NCI-H2029 (cell line): ENCODE measurements at regions not wholly inside any gene's neighbourhood (a gene's known extent, or its start where the extent isn't known, plus 50 kb on each side); places are given as distances from the start of the nearest gene placed in this dataset.
"Not testable (repeated sequence)": the region's sequence is repeated elsewhere in the genome, so short reads cannot be mapped to it uniquely, and the experiment has no call there.

Experiments used
- DNase-seq: peaks from one replicate; lab custom pipeline; 2025; lab: John Stamatoyannopoulos, UW

DNA sequence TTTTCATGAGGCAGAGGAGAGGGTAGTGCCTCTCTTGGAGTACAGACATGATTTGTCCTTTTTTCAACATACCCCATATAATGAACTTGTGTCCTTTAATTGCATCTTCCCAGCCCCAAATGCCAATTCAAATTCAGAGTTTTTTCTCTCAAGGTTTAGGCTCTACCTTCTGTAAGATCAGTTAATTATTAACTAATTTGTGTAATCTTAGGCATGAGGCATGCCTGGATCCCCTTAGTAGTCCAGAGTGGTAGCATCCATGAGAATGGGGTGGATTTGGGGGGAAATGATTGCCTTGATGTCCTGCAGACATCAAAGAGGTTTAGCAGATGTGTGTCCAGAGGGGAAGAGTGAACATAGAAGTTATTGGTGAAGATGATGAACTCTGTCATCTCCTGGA is 533.3 kb downstream of the LRRC70 start:
- DNase-seq: no peak

DNA sequence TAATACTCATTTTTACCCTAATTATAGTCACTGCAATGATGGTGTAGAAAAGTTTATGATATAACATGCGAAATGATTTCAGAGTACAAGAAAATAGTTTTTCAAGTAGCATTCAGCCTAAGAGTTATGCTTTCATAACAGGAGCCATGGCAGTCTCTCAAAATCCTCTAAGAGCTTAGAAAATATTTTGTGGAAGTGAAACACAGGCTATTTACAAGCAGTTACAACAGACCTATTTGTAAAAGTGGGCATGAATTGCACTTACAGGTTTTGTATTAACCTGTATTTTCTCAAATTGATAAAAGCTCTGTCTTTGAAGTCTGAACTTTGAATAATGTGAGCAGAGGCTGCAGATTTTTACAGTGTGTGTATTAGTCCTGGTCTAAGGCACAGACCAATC is 523.3 kb downstream of the LRRC70 start:
- no peak for DNase-seq

DNA sequence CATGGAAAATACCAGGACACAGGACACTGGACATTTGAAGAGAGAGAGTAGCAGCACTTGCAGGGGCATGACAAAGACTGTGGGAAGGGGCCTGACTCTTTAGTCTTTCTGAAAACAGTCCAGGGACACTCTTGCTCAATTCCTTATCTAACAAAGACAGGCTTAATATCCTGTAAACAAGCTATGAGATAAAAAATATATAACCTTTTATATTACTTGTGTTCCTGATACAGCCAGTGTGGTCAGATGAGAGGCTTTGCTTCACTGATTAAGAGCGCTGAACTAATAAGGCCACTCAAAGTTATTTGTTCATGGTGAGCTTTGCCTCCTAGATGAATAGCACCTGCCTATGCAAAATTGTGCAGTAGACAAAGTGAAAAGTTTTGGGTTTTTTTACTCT is 518.7 kb downstream of the LRRC70 start:
- DNase-seq: no peak

DNA sequence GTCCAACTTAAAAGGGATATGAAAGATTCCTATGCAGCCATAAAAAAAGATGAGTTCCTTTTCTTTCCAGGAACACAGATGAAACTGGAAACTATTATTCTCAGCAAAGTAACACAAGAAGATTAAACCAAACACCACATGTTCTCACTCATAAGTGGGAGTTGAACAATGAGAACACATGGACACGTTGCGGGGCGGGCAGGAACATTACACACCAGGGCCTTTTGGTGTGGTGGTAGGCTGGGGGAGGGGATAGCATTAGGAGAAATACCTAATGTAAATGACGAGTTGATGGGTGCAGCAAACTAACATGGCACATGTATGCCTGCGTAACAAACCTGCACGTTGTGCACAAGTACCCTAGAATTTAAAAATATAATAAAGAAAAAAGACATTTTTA is 516.1 kb downstream of the LRRC70 start:
- DNase-seq: no peak

DNA sequence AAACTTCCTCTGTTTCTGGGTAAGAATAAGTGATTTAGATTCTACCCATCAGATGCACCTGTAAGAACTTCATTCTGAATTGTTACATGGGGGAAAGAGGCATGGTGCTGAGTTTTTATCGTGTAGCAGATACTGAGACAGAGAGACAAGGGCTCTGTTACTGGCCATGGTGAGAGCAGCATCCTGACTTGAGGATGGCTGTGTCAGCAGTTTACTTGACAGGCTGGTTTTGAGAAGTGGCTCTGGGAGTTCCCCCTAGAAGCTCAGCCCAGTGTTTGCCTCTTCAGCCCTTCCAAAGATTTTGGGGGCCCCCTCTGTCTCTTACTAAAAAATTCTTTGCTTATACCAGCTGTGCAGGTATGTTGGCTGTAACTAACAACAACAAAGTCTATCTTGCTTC is 510.5 kb downstream of the LRRC70 start:
- no peak for DNase-seq

DNA sequence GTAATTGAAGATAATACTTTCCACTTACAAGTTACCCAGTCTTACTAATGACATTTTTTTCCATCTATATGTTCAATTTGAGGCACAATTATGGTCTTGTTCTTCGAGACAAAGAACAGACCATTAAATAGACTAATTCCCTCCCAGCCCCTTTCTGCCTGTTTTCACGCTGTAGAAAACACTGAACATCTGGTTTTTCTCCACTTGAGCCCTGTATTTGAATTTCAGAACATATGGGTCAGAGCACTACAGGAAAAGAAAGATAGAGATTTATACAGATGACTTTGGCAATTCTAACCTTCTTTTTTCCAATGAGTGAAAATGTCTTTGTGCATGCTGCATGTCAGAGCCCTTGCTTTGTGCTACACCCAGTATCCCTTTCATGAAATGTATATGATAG is 506.9 kb downstream of the LRRC70 start:
- DNase-seq: no peak

DNA sequence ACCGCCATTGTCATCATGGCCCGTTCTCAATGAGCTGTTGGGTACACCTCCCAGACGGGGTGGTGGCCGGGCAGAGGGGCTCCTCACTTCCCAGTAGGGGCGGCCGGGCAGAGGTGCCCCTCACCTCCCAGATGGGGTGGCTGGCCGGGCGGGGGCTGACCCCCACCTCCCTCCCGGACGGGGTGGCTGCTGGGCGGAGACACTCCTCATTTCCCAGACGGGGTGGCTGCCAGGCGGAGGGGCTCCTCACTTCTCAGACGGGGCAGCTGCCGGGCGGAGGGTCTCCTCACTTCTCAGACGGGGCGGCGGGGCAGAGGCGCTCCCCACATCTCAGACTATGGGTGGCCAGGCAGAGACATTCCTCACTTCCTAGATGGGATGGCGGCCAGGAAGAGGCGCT is 505.1 kb downstream of the LRRC70 start:
- not testable (repeated sequence) for DNase-seq

DNA sequence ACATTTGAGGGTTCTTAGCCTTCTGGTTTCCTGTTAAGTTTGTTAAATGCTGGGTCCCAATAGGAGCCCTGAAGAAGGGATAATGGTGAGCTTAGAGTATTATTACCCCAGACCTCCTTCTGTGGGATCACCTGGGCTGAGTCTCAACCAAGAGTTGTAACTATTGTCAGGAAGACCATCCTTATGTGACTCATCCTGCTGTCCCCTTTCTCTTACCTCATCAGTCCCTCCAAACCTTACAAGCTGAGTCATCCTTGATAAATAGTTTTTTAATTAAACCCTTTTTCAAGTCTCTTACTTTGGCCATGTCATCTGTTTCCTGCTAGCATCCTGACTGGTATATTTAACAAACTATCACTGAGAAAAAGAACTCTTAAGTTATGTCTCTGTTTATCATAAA is 502.8 kb downstream of the LRRC70 start:
- no peak for DNase-seq

DNA sequence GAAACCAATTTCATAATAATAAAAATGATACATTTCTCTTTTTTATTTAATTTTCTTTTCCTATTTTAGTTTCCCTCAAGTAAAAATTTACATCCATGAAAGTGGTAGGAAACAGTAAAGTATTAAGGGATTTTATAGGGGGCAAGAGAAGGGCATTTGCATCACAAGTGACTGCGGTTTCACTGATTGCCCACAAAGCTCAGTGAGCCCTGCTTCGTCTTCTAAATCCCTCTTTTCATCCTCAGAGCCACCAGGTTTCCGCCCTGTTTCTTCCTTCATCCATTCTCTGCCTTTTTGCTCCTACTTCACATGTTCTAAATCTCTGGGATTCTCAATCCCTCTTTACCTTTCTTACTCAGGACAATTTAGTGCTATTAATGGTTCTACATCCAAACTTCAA is 491.4 kb downstream of the LRRC70 start:
- no peak for DNase-seq

DNA sequence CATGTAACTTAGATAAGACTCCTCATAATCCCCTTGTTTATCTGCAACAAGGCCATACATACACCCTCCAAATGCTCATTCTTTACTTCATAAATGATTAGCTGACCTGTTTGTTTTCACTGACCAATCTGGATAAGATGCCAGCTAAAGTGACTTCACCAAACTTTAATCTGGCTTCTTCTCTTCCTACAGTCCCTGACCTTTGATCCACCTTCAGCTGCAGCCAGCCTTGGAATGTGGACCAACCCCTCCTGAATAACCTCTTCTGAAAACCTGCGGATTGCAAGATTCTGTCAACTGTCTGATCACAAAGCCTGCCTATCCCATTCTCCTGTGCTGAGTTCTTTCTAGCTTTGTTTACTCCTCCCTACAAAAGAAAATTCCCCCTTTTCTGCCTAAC is 476.8 kb downstream of the LRRC70 start:
- no peak for DNase-seq

DNA sequence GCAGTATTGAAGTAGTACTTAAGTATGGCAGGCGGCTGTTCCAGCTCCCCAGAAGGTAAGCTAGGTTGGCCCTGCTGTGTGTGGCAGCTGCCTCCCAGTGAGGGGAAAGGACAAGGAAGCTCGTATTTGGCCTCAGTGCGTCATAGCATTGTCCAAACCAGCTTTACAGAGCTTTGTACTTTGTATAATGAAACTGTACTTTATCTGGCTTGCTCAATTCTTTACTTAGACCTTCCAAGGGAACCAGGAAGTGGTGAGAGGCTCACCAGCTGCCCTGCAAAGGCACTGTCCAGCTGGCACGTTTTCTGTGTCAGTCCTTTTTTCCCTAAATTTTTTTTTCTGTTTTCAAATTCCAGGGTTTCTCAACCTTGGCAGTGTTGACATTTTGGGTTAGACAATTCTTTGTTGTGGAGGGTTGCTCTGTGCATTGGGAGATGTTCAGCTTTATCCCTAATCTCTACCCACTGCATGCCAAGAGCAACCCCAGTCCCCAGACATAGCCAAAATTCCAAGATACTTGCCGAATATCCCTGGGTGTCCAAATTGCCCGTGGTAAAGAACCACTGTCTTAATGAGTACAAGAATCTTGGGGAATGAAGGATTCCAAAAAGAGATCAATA is 474.5 kb downstream of the LRRC70 start:
- no peak for DNase-seq

DNA sequence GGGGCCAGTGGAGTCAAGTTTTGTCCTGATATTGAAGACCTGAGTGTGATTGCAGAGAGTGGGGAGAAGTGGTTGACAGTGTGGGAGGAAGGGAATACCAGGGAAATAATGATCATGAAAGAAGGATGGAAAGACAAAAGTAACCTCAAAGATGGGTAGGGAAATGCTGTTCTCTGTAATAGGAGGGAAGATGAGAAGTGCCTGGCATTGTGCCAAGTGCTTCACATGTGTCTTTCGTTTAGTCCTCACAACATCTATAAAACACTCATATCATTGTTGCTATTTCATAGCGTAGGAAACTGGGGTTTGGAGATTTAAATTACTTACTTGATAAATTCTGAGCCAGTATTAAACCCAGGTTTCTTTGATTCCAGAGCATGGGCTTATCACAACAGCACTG is 472.3 kb downstream of the LRRC70 start:
- no peak for DNase-seq

DNA sequence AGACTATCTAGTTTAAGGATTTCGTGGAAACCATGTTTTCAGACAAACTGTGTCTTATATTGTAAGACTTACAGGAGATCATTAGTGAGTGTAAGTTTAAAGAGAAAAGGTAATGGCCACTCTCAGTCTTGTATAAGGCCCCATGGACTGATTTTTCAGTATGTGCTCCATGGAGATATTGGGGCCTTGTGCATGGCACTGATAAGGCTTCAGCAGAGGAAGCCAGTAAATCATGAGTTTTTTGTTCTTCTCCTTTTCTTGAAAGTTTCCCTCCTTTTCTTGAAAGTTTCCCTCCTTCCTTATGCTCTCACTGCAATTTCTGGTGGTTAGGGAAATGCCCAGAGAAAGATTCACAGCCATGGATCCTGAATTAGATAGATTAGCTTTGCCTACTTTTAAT is 471.3 kb downstream of the LRRC70 start:
- DNase-seq: no peak

DNA sequence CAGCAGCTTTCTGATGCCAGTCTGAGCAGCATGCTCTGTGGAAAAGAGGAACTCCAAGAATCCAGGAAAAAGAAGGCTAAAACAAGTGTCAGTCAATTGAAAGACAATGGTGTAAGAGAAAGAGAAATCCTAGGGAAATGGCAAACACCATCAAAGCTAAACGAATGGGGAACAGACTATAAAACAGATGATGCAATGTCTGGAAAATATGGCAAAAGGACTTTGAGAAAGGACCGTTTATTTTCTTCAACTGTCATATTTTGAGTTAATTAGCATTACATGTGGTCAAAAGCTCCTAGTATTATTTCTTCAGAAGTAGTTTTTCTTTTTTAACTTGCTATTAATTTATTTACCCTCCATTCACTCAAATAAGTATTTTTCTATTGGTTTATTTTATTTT is 465.2 kb downstream of the LRRC70 start:
- DNase-seq: no peak

DNA sequence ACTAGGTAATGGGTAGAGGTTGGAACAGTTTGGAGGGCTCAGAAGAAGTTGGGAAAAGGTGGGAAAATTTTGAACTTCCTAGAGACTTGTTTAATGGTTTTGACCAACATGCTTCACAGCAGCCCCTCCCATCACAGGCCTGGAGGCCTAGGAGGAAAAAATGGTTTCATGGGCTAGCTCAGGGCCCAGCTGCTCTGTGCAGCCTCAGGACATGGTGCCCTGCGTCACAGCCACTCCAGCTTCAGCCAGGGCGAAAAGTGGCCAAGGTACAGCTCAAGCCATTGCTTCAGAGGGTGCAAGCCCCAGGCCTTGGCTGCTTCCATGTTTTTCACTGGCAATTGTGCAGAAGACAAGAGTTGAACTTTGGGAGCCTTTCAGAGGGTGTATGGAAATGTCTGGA is 453.7 kb downstream of the LRRC70 start:
- no peak for DNase-seq

DNA sequence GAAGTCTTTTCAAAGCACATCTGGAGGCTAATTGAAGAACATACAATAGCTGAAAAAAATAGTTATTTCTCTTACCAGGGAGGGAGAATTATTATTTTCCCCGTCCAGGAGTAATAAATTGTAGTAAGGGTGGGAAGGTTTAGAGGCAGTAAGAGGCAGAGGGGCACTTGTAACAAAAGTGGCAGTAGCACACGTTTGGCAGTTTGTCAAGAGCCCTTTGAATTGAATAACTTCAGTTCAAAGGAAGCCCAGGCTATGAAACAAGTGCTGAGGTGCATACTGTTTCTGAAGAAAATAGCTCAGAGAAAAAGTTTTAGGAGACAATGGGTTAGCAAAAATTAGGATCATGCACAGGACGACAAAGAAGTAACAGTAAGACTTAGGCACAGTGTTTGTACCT is 451.3 kb downstream of the LRRC70 start:
- no peak for DNase-seq

DNA sequence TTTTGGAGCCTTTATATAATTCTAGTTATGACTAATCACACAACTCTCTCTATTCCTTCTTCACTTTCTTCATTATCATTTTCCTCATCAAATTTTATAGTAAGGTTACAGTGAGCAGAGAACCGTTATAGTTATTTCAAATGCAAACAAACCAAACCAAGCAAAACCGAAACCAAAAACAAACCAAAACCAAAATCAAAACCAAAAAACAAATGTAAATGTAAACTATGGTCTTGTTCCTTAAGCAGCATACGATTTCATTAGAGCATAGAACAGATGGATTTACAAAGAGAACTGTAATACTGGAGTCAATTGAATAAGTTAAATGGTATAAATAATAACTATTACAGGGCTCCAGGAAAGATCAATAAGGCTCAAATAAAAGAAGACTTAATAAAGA is 447.1 kb downstream of the LRRC70 start:
- no peak for DNase-seq

DNA sequence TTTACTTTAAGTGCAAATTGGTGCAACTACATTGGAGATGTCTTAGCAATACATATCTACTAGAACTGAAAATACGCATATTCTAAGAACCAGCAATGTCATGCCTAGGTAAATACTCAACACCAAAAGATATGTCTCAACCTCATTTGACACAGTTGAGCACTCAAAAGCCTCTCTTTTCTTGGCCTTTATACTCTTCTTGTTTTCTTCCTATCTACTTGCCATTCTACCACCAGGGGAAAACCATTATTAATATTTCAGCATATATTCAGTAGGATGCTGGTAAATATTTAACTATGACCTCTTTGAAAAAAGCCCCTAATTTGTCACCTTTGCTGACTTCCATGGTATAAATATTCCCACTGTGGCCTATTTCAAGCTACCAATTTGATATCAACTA is 443.8 kb downstream of the LRRC70 start:
- DNase-seq: no peak

DNA sequence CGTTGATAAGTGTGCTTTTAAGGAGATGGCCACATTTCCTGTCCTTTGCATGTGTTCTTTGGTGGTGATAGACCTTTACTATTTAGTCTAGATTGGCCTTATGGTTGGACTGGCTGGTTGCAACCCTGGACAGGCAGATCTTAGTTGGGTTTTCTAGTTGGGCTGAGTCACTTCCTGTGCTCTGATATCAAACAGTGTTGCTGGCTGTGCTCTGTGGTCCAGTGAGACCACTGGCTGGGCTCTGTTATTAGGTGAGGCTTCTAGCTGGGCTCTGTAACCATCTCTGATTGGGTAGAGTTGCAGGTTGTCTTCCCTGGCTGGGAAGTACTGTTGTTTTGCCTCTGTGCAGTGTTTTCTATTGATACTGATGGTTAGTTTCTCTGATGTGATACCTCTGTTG is 432.5 kb downstream of the LRRC70 start:
- DNase-seq: no peak

DNA sequence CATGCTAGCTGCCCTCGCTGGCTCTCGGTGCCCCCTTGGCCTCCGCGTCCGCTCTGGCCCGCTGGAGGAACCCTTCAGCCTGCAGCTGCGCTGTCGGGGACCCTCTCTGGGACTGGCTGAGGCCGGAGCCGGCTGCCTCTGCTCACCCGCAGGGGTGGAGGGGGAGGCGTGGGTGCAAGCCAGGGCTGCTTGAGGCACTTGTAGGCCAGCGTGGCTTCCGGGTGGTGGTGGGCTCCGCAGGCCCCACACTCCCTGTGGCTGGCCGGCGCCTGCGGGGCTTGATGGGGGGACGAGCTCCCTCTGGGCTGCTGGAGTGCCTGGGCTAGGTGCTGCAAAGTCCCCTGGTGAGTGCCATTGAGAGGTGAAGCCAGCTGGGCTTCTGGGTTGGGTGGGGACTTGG is 429.6 kb downstream of the LRRC70 start:
- DNase-seq: no peak

DNA sequence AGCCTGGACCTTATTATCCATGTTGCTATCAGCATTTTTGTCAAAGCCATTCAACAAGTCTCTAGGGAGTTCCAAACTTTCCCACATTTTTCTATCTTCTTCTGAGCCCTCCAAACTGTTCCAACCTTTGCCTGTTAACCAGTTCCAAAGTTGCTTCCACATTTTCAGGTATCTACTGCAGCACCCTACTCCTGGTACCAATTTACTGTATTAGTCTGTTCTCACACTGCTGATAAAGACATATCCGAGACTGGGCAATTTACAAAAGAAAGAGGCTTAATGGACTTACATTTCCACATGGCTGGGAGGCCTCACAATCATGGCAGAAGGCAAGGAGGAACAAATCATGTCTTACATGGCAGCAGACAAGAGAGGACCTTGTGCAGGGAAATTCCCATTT is 416.2 kb downstream of the LRRC70 start:
- not testable (repeated sequence) for DNase-seq

DNA sequence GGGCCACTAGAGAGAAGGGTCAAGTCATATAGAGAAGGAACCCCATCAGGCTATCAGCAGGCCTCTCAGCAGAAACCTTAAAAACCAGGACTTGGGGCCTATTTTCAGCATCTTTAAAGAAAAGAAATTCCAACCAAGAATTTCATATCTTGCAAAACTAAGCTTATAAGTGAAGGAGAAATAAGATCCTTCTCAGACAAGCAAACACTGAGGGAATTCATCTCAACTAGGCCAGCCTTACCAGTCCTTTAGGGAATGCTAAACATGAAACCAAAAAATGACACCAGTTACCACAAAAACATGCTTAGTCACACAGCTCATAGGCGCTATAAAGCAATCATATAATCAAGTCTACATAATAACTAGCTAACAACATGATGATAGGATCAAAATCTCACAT is 407.1 kb downstream of the LRRC70 start:
- DNase-seq: no peak

DNA sequence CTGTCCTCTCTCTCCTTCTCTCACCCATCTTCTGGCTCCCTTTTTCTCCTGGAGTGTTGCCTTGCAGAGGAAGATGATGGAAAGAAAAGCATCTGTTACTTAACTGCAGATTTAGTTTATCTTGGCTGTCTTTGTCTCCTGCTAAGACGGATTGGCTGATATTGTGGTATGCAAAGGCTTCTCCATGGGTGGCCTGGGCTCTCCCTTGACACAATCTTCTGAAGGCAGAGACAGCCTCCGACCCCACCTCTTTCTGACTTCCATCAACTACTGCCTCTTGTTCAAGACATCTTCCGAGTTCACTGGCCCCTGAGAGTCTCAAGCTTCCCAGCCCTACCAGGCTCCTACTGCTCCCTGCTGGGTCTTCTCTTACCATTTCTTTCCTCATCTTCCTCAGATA is 403.7 kb downstream of the LRRC70 start:
- no peak for DNase-seq

DNA sequence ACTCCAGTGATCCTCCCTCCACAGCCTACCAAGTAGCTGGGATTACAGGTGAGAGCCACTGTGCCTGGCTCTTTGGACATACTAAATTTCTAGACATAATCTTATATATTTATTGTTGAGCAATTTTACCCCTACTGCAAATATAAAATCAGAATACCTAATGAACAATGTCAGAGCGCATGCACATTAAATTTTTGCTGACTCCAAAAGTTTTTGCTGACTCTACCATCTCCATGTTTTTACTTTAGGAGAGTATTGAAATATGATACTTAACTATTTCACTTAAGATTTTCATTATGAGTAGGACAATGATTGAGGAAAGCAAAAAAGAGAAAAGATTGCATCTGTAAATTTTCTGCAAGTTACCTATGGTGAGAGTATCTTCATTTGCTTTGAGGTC is 402.3 kb downstream of the LRRC70 start:
- no peak for DNase-seq

DNA sequence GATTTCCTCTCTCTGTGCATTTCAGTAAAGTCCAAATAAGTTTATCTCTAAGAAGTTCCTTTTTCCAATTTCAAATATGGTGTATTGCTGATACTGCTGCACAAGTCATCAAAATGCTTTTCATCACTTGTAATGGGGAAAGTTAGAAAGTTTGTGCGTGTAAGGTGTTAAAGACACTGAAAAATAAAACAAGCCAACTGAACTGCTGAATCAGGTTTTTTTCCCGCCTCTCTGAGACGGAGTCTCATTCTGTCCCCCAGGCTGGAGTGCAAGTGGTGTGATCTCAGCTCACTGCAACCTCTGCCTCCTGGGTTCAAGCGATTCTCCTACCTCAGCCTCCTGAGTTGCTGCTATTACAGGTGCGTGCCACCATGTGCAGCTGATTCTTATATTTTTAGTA is 400.9 kb downstream of the LRRC70 start:
- DNase-seq: no peak
